ENCODE measurements at regions not wholly inside any gene's neighbourhood (a gene's known extent, or its start where the extent isn't known, plus 50 kb on each side); places are given as distances from the start of the nearest gene placed in this dataset.

DNA sequence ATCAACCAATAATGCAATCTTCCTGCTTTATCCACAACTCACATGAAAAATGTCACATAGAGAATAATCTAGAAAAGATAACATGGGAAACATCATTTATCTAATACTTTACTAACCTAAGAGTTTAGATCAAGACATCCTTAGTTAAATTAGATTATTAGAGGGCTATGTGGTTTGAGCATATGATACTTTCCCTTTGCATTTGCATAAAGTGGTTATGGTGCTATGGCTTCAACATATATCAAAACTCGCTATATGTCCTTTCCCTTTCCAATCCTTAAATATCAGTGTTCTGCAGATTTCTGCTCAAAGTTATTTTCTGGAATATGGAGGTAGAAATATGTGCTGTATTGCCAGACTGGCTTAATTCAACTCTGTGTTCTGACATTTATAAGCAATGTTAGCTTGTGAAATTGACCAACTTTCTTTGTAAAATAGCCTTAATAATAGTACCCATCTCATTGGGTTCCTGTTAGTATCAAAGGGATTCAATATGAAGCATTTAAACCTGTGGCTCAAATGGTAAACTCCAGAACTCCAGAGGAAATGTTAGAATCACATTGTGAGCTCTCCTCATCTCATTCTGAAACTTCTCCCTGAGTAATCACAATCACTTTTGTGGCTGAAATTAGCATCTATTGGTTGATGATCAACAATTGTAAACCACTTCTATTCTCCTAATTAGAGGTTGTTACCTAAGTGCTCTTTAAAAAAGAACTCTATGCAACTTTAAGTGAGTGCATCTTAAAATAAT, 1089.9 kb upstream of the SLC39A10 start:
- H3K27me3 Mint-ChIP-seq (ENCODE audit: low read depth in 3 of 3), result peaks cover 0 to 1% (median 0%) of the 10 kb centered on the region in 3 donors
- no peak overlapping the region for H3K27ac Mint-ChIP-seq
- no peaks in the 10 kb centered on the region for H3K36me3 Mint-ChIP-seq
- TF ChIP-seq, protein P1, sequence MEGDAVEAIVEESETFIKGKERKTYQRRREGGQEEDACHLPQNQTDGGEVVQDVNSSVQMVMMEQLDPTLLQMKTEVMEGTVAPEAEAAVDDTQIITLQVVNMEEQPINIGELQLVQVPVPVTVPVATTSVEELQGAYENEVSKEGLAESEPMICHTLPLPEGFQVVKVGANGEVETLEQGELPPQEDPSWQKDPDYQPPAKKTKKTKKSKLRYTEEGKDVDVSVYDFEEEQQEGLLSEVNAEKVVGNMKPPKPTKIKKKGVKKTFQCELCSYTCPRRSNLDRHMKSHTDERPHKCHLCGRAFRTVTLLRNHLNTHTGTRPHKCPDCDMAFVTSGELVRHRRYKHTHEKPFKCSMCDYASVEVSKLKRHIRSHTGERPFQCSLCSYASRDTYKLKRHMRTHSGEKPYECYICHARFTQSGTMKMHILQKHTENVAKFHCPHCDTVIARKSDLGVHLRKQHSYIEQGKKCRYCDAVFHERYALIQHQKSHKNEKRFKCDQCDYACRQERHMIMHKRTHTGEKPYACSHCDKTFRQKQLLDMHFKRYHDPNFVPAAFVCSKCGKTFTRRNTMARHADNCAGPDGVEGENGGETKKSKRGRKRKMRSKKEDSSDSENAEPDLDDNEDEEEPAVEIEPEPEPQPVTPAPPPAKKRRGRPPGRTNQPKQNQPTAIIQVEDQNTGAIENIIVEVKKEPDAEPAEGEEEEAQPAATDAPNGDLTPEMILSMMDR (IDR thresholded peaks at IDR 0.05), result no peak
- H3K4me2 ChIP-seq (replicated peaks; ENCODE audit: extremely low read depth, low read length, poor library complexity, severe bottlenecking), result no peak overlapping the region
- intact Hi-C loops (cut with micrococcal nuclease), result no loop called here
- no peak overlapping the region for H3K27ac ChIP-seq (ENCODE audit: low read depth in 1 of 2, low read length in 2 of 2)
- no peaks in the 10 kb centered on the region for H3K79me2 ChIP-seq (ENCODE audit: insufficient read depth, low read length)
- no peaks in the 10 kb centered on the region for H3K4me1 ChIP-seq (ENCODE audit: control insufficient read depth in 1 of 2, insufficient read depth in 2 of 2, low read length in 2 of 2)
- H3K4me3 Mint-ChIP-seq, result no peak overlapping the region
- H3K27me3 ChIP-seq (ENCODE audit: control insufficient read depth in 2 of 2, insufficient read depth in 2 of 2, low read length in 2 of 2), result no peaks in the 10 kb centered on the region
- H3K9ac ChIP-seq (ENCODE audit: insufficient read depth, low read length, poor library complexity, severe bottlenecking), result no peak overlapping the region
- no peak overlapping the region for H2AFZ ChIP-seq (ENCODE audit: insufficient read depth, low read depth, low read length, poor library complexity, severe bottlenecking)
- H4K20me1 ChIP-seq (ENCODE audit: insufficient read depth, low read length), result no peaks in the 10 kb centered on the region
- no CpG with 5 or more reads among the region's 1 CpG for WGBS (ENCODE audit: insufficient coverage)
- no peak overlapping the region for H3K4me3 ChIP-seq (replicated peaks in 1 of 3; ENCODE audit: low read depth in 2 of 3, low read length in 3 of 3)
- no peaks in the 10 kb centered on the region for H3K4me1 Mint-ChIP-seq
- H3K9me3 ChIP-seq (replicated peaks in 1 of 2; ENCODE audit: control insufficient read depth in 1 of 2, insufficient read depth in 1 of 2, low read length in 2 of 2), result no peaks in the 10 kb centered on the region
- H3K9me3 Mint-ChIP-seq, result peaks cover 0 to 2% (median 0%) of the 10 kb centered on the region in 7 donors
- H3K36me3 ChIP-seq (replicated peaks in 1 of 2; ENCODE audit: control insufficient read depth in 1 of 2, insufficient read depth in 2 of 2, low read length in 2 of 2), result no peaks in the 10 kb centered on the region
- no peak for DNase-seq

DNA sequence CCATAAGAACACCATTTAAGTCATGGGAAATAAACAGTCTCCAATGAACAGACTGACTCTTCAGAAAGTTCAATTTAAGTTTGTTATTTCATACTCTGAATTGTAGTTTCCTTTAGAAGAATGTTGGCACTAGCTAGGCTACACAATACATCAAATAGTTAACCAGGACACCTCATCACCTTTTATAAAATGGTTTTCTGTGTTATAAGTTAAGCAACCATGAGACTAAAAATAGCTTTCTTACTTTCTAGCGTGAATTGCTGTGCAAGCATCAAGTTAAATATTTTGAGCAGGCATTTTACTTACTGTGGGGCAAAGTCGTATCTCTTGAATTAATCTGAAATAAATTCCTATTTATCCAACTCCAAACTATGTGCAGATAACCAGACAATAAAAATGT, 1092.6 kb upstream of the SLC39A10 start:
- Mint-ChIP-seq H3K27ac (no peak overlapping the region), H3K4me1 (no peaks in the 10 kb centered on the region), H3K4me3 (no peak overlapping the region), H3K9me3 (peaks cover 0 to 7% (median 2%) of the 10 kb centered on the region in 7 donors), H3K36me3 (no peaks in the 10 kb centered on the region), H3K27me3 (ENCODE audit: low read depth in 3 of 3) (peaks cover 0 to 1% (median 0%) of the 10 kb centered on the region in 3 donors)
- H3K4me3 ChIP-seq (replicated peaks in 1 of 3; ENCODE audit: low read depth in 2 of 3, low read length in 3 of 3), result no peak overlapping the region
- intact Hi-C loops (cut with micrococcal nuclease), result no loop called here
- peaks cover 0 to 10% of the 10 kb centered on the region in 2 donors for H3K9me3 ChIP-seq (replicated peaks in 1 of 2; ENCODE audit: control insufficient read depth in 1 of 2, insufficient read depth in 1 of 2, low read length in 2 of 2)
- H3K79me2 ChIP-seq (ENCODE audit: insufficient read depth, low read length), result no peaks in the 10 kb centered on the region
- no CpG with 5 or more reads among the region's 2 CpGs for WGBS (ENCODE audit: insufficient coverage)
- no peaks in the 10 kb centered on the region for H3K27me3 ChIP-seq (ENCODE audit: control insufficient read depth in 2 of 2, insufficient read depth in 2 of 2, low read length in 2 of 2)
- no peak for DNase-seq
- H4K20me1 ChIP-seq (ENCODE audit: insufficient read depth, low read length), result no peaks in the 10 kb centered on the region
- H3K9ac ChIP-seq (ENCODE audit: insufficient read depth, low read length, poor library complexity, severe bottlenecking), result no peak overlapping the region
- TF ChIP-seq, protein P1 (IDR thresholded peaks at IDR 0.05), result no peak
- H3K27ac ChIP-seq (ENCODE audit: low read depth in 1 of 2, low read length in 2 of 2), result no peak overlapping the region
- H3K4me2 ChIP-seq (replicated peaks; ENCODE audit: extremely low read depth, low read length, poor library complexity, severe bottlenecking), result no peak overlapping the region
- no peak overlapping the region for H2AFZ ChIP-seq (ENCODE audit: insufficient read depth, low read depth, low read length, poor library complexity, severe bottlenecking)
- H3K36me3 ChIP-seq (replicated peaks in 1 of 2; ENCODE audit: control insufficient read depth in 1 of 2, insufficient read depth in 2 of 2, low read length in 2 of 2), result no peaks in the 10 kb centered on the region
- no peaks in the 10 kb centered on the region for H3K4me1 ChIP-seq (ENCODE audit: control insufficient read depth in 1 of 2, insufficient read depth in 2 of 2, low read length in 2 of 2)

Data from CD14-positive monocyte (primary cell).